Ovary (tissue), 3 donors: ENCODE measurements at regions not wholly inside any gene's neighbourhood (a gene's known extent, or its start where the extent isn't known, plus 50 kb on each side); places are given as distances from the start of the nearest gene placed in this dataset.

Source experiments
- CTCF ChIP-seq, 3 donors: fragments of 450-650 bp in 2 of 3; fragments of 200-600 bp in 1 of 3; IDR thresholded peaks; one replicate each; pipeline versions ENCODE4 v1.5.1 to v1.8.0; 2016 to 2022; ENCODE audit warnings: antibody characterized with exemption in 3 of 3, mild to moderate bottlenecking in 1 of 3
- POLR2A ChIP-seq: fragments of 450-650 bp; IDR thresholded peaks from one replicate; pipeline ENCODE4 v1.6.1; 2017; ENCODE audit warnings: antibody characterized with exemption, mild to moderate bottlenecking, moderate library complexity
- donor health status: DM: no; HTN: no; CAD: no.

GRCh38 chr10:105726149-105726548 lies 1085.1 kb downstream of the SORCS3 start:
- TF ChIP-seq POLR2A (no peak), CTCF (IDR thresholded peaks at IDR 0.05) (no peak)
